ENCODE measurements at regions not wholly inside any gene's neighbourhood (a gene's known extent, or its start where the extent isn't known, plus 50 kb on each side); places are given as distances from the start of the nearest gene placed in this dataset.

DNA sequence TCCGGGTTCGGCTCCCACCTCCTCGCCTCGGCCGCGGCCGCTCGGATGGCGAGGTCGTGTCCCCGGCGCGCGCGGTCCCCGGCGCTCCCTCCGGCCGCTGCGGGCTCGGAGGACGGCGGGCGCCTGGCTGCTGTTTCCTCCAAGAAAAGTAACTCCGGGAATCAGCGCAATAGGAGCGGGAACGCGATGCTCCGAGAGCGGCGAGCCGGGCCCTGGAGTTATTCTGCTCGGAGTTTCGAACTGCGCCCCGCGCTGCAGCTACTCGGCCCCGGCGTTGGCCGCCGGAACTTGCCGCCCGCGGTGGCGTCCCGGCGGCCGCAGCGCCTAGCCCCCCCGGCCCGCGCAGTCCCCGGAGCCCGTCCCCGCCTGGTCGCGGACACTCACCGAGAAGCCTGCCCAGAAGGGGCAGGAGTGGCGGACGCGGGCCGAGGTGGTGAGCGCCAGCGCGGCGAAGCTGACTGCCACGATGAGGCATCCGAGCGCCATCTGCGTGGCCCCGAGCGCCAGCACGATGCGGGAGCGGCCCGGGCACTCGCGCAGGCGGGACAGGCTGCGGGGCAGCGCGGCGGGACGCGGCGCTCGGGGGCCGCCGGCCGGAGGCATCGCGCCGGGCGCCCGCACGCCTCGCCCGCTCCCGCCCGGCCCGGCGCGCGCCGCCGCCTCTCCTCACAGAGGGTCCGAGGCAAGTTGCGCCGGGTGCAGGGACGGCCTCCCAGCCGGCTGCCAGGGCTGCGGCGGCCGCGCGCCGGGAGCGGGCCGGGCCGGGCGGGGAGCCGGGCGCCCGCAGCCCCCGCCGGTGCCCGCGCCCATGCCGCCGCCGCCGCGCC lies 251.9 kb downstream of the TJP1 start:
- no peak for DNase-seq (ENCODE audit: low read depth)
- in situ Hi-C loops (cut with HindIII; ENCODE audit: low sequenced_read_pairs): no loop called here
- H3K4me3 ChIP-seq (ENCODE audit: low read depth, low read length): peak overlapping the region; percentile 42
- TF ChIP-seq, protein P1, sequence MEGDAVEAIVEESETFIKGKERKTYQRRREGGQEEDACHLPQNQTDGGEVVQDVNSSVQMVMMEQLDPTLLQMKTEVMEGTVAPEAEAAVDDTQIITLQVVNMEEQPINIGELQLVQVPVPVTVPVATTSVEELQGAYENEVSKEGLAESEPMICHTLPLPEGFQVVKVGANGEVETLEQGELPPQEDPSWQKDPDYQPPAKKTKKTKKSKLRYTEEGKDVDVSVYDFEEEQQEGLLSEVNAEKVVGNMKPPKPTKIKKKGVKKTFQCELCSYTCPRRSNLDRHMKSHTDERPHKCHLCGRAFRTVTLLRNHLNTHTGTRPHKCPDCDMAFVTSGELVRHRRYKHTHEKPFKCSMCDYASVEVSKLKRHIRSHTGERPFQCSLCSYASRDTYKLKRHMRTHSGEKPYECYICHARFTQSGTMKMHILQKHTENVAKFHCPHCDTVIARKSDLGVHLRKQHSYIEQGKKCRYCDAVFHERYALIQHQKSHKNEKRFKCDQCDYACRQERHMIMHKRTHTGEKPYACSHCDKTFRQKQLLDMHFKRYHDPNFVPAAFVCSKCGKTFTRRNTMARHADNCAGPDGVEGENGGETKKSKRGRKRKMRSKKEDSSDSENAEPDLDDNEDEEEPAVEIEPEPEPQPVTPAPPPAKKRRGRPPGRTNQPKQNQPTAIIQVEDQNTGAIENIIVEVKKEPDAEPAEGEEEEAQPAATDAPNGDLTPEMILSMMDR (IDR thresholded peaks at IDR 0.05; ENCODE audit: low read depth, low read length, missing control alignments): no peak

DNA sequence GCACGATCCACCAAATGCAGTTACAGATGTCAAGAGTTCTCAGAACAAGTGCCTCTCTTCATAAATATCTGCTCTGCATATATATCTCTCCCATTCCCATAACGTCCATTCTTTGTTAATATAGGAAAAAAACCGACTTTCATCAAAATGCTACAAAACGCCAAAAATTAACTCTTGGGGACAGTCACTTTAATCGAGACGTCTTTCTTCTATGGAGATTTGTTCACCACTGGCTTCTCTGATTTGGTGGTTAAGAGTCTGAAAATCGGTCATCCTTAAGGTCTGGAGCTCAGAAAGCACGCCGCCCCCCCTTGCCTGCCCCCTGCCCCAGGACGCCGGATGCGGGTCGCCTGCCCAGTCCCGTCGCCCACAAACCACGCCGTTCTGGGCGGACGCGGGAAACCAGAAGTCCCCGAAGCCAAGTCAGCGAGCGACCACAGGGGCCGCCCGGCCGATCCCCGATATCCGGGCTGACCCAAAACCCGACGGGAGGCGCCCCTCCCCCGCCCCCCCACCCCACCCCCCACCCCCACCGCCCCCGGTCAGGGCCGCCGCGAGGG lies 252.7 kb downstream of the TJP1 start:
- in situ Hi-C loops (cut with HindIII; ENCODE audit: low sequenced_read_pairs): no loop called here
- no peak for DNase-seq (ENCODE audit: low read depth)
- H3K4me3 ChIP-seq (ENCODE audit: low read depth, low read length): peak overlapping the region; percentile 42
- TF ChIP-seq, protein P1 (IDR thresholded peaks at IDR 0.05; ENCODE audit: low read depth, low read length, missing control alignments): no peak

DNA sequence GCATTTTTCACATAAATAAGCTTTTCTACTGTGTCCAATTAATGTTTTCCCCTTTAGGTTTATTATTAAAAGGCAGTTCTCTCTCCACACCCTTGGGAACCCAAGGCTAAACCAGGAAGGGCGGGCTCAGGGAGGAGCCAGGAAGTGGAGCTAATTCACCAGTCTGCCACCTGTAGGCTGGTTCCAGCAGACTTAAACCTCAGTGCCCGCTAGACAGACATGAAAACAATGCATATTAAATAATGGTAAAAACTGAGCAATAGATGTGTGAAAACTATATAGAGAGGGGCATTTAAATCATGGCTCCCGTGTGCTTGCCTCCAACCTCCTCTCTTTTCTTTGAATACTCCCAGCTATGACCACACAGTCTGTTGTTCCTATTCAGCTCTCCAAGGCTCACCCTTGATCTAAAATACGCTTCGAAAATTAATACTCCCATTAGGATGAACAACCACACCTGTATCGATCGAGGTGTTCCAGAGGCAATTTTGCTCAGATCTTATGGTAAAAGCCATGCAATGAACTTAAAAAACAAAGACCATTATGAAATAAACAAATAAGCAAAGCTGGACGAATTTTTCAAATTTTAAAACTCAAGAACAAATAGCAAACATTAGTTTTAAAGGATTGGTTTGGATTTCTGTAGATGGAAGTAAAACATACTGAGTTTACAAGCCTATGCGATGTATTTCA lies 253.3 kb downstream of the TJP1 start:
- DNase-seq (ENCODE audit: low read depth): no peak
- in situ Hi-C loops (cut with HindIII; ENCODE audit: low sequenced_read_pairs): no loop called here
- TF ChIP-seq, protein P1 (IDR thresholded peaks at IDR 0.05; ENCODE audit: low read depth, low read length, missing control alignments): peak; percentile 30
- no peak overlapping the region for H3K4me3 ChIP-seq (ENCODE audit: low read depth, low read length)

- in situ Hi-C loops (cut with HindIII; ENCODE audit: low sequenced_read_pairs): no loop called here
- DNase-seq (ENCODE audit: low read depth): no peak
- no peak overlapping the region for H3K4me3 ChIP-seq (ENCODE audit: low read depth, low read length)
- TF ChIP-seq, protein P1 (IDR thresholded peaks at IDR 0.05; ENCODE audit: low read depth, low read length, missing control alignments): no peak
These were observed 254.9 kb downstream of the TJP1 start for GRCh38 chr15:29567336-29567735.

- H3K4me3 ChIP-seq (ENCODE audit: low read depth, low read length): no peak overlapping the region
- in situ Hi-C loops (cut with HindIII; ENCODE audit: low sequenced_read_pairs): no loop called here
- no peak for DNase-seq (ENCODE audit: low read depth)
- TF ChIP-seq, protein P1 (IDR thresholded peaks at IDR 0.05; ENCODE audit: low read depth, low read length, missing control alignments): no peak
These were observed 255.4 kb downstream of the TJP1 start for GRCh38 chr15:29566914-29567313.

- TF ChIP-seq, protein P1 (IDR thresholded peaks at IDR 0.05; ENCODE audit: low read depth, low read length, missing control alignments): no peak
- in situ Hi-C loops (cut with HindIII; ENCODE audit: low sequenced_read_pairs): no loop called here
- no peak overlapping the region for H3K4me3 ChIP-seq (ENCODE audit: low read depth, low read length)
- DNase-seq (ENCODE audit: low read depth): no peak
These were observed 259.2 kb downstream of the TJP1 start for GRCh38 chr15:29563112-29563511.
